Hematopoietic multipotent progenitor cell treated with erythropoietin and hydrocortisone succinate and interleukin-3 and kit ligand, for 4 days (in vitro differentiated cells): ENCODE measurements at regions not wholly inside any gene's neighbourhood (a gene's known extent, or its start where the extent isn't known, plus 50 kb on each side); places are given as distances from the start of the nearest gene placed in this dataset.
"Not testable (repeated sequence)": the region's sequence is repeated elsewhere in the genome, so short reads cannot be mapped to it uniquely, and the experiment has no call there.

ENCODE experiments used
- DNase-seq: peaks from one replicate; pipeline ENCODE4 v3.0.0-alpha.2; 2015

DNA sequence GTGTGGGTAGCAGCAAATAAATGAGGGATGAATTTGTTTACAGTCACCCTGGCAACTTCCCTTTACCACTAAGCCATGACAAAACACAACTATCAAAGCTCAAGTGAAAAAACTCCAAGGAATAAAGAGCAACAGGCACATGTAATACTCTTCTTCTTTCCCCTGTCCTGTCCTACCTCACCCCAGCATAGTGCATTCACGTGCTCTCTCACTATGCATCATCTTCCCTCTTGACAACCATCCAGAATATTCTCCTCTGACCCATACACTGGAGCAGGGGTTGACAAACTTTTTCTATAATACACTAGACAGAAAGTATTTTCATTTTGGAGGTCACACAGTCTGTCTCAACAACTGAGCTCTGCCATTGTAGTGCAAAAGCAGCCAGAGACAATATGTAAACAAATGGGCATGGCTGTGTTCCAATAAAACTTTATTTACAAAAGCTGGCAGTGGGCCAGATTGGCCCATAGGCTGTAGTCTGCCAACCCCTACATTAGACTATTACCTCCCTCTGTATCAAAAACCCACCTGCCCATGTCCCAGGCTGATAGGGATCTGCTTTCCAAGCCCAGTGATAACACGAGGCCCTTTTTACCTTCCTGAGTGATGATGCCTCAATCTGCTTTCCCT, 354.5 kb downstream of the FGFR2 start:
- DNase-seq: no peak

DNA sequence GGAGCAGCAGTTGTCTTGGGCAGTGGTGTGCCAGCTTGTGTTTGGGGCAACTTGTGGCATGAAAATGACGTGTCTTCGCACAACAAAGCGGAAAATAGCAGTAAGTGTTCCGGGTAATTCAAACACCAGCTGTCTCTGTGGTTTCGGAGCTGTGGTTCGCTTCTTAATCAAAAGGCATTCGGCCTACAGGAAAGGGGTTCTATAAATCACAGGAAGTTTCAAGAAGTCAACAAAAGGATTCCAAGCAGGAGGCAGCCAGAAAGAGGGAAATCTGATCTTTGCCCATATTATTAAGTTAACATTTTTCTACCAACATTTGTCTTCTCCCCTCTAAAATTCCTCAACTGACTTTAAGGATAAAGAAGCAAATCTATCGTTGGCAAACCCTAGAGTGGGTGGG, 353.4 kb downstream of the FGFR2 start:
- DNase-seq: no peak

DNA sequence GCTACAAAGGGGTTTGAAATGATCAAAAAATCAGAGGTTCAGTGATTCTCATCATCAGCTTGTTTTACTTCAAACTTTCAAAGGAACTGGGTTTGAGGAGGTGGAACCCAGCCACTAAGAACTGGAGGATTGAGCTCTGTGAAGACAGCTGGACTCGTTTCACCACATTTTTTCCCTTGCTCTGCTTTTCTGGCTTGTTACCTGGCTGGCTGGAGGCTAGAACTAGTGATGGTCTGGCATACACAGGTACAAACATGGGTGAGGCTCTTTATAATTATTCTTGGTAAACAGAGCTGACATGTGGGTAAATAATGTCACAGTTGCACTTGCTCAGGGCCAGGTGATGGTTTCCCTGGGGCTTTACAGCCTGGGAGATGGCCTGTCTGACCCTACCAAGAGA, 352.5 kb downstream of the FGFR2 start:
- DNase-seq: no peak

GRCh38 chr10:121248266-121248665, 350.0 kb downstream of the FGFR2 start:
- no peak for DNase-seq

DNA sequence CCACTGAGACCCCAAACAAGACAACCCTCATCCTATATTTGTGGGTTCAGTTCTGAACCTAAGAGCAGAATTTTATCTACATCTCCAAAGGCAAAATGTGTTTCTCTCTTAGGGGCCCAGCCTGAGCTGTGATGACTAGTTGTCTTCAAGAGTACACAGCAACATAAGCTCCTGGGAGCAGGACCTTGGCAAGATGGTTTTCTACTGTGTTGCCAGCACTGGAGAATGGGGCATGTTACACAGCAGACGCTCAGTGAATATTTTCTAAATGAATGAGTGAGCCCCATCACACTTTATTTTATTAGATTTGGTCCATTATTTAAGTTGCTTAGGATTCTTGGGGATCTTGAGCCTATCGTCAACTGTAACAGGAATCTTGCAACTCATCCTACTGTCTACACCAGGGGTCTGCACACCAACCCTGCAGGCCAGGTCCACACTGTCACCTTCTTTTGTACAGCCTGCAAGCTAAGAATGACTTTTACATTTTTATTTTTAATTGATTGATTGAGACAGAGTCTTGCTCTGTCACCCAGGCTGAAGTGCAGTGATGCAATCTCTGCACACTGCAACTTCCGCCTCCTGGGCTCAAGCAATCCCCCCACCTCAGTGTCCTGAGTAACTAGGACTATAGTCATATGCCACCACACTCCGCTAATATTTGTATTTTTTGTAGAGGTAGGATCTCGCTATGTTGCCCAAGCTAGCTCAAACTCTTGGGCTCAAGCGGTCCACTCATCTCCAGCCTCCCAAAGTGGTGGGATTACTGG, 347.1 kb downstream of the FGFR2 start:
- no peak for DNase-seq

DNA sequence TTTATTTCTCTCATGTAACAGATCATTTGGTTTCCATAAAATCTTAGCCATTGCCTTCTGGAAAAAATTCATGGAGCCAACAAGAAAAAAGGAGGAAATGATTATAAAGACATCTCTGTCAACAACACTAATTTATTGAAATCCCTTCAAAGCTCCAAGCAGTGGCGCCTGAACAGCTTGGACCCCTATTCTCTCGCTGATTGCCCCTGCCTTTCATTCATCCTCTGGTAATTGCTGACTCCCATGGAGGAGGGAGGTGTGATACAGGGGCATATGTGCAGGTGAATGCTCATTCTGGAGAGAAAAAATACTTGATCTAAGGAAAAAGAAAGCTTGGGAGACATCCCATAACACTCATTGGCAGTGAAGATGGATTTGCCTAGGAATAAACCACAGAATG, 345.5 kb downstream of the FGFR2 start:
- no peak for DNase-seq

- DNase-seq: no peak
Observed at GRCh38 chr10:121260377-121260776, 337.9 kb downstream of the FGFR2 start.

DNA sequence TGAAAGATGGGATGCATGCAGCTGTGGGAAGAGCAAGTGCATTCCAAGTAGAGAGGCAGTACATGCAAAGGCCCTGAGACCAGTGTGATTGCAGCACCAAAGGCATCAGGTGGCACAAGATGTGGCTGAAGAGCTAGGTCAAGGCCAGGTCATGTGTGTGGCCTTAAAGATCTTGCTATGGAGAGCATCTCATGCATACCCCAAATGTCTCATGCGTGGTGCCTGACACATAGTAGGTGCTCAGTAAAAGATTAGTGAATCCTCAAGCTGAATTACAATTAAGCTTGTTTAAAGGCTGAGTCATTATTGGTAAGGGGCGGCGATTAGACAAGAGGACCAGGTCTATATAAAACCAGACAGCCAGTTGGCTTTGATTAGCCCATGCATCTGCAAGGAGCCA, 336.6 kb downstream of the FGFR2 start:
- DNase-seq: no peak

GRCh38 chr10:121262774-121263430, 335.3 kb downstream of the FGFR2 start:
- no peak for DNase-seq

GRCh38 chr10:121263431-121263783, 334.8 kb downstream of the FGFR2 start:
- no peak for DNase-seq

DNA sequence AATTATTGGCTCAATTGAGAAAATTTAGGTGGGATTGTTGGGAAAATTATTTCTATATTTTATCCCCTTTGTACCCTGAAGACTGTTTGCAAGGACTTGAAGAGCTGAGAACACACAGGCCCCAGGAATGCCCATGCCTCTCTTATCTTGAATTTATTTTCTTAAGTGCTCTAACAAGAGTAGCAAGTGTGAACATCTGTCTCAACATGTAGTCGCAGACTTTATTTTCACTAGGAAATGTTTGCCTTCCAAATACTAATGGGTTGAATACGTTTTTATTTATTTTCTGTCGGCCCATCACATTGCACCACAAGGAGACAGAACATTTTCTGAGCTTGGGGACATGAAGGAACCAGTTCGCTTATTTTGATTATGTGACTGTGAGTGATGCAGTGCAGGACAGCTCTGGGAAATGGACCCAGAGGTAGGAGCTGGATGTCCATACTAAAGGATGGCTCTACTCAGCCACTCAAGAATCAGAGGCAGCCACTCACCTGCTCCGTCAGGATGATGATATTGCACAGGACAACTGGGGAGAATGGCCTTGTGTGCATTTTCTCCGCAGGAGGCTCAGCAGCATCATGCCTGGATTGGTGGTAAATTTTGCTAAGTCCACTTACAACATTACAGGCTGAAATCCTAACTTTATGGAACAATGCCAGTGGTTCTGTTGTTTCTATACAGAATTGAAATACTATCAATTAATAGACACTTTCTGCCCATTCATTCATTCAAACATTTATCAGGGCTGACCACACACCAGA, 332.7 kb downstream of the FGFR2 start:
- DNase-seq: no peak

GRCh38 chr10:121266370-121266769, 331.9 kb downstream of the FGFR2 start:
- DNase-seq: no peak

DNA sequence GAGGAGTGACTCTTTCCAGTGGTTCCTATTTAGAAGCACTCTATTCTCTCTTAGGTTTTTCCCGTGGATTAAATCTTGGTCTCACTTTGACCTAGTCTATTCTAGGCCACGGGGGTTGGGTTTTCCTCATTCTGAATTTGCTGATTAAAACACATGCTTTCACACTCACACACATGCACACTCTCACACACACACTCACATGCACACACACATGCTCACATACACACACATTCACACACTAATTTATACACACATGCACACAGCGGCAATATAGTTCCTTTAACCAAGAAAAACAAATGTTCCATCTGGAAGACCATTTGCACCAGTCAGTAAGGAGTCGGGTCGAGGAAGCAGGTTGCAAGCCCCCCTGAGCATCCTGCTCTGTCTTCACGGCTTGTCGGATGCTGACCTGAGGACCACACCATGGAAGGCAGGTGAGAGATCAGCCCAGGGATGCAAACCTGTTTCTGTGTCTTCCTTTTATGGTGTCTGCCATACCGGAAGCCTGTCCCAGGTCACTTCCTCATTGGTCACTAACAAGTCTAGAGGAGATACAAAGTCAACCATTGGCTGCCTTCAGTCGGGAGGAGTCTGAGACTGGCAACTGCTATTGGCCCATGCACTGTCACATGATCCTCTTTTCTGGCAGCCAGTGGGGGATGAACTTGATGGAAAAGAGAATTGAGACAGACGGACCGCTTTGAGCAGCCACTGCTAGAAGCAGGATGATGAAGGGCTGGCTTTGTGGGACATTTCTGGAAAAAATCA, 330.8 kb downstream of the FGFR2 start:
- DNase-seq: no peak

GRCh38 chr10:121268363-121268762, 329.9 kb downstream of the FGFR2 start:
- no peak for DNase-seq

GRCh38 chr10:121268863-121269432, 329.3 kb downstream of the FGFR2 start:
- no peak for DNase-seq

DNA sequence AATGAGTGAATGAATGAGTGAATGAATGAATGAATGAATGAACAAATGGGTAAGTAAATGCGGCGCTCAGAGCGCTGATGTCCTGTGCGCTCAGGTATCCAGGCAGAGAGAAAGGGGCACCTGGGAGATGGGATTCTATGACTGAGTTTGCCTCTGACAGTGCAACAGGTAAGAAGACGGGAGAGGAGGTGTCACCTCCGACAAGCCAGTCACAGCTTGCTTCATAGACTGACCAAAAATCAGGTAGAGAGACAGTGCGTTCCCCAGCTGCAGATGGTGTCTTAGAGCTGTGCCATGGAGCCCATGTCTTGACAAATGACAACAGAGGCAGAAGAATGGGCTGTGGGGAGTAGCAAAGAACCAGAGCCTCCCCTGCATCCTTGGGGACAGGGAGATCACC, 327.3 kb downstream of the FGFR2 start:
- no peak for DNase-seq

DNA sequence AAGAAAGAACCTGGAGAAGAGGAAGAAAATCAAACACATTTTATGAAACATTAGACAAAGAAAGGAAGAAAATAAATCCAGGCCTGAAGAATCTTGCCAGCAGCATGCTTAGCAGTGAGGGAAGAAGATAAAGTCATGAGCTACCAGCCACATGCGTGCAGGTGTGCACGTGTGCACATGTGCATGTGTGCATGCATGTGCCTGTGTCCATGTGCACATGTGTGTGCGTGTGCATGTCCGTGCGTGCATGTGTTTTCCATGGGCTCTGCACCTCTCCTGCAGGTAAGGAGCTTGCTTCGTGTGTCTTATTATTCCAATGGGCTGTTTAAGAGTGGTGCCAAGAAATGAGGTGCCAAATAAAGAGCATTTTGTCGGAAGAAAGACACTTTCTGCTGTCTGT, 322.2 kb downstream of the FGFR2 start:
- DNase-seq: no peak

DNA sequence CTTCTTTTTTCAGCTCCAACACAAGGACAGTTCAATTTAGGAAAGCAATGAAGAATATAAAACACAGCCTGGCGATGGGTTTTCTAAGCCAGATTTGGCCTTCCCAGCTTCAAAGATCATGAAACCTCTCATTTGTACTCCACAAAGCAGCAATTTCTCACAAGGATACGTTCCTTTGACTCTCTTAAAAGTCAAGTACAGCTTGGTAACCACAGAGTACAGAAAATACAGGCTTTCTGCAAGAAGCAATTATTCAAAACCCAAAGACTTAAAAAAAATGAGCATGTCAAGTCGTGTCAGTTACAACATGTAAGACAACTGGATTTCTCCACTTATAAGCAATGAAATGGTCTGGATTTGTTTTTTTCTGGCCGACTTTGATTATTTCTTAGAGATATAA, 321.4 kb downstream of the FGFR2 start:
- DNase-seq: no peak

- DNase-seq: not testable (repeated sequence)
Observed at GRCh38 chr10:121278386-121278785, 319.9 kb downstream of the FGFR2 start.

GRCh38 chr10:121281576-121281975, 316.7 kb downstream of the FGFR2 start:
- no peak for DNase-seq

- no peak for DNase-seq
Observed at GRCh38 chr10:121282264-121282663, 316.0 kb downstream of the FGFR2 start.

GRCh38 chr10:121282797-121283515, 315.3 kb downstream of the FGFR2 start:
- DNase-seq: no peak
